NT2/D1 (cell line): ENCODE measurements at regions not wholly inside any gene's neighbourhood (a gene's known extent, or its start where the extent isn't known, plus 50 kb on each side); places are given as distances from the start of the nearest gene placed in this dataset.

ENCODE experiments used
- DNase-seq: peaks from one replicate; pipeline ENCODE4 v3.0.0-alpha.2; 2011; ENCODE audit warnings: low read depth, low spot score
- H3K27me3 ChIP-seq: 2 replicates; pipeline ENCODE4 v1.6.0; 2011; ENCODE audit warnings: mild to moderate bottlenecking; ENCODE audit not compliant: insufficient read length, insufficient read depth
- H3K36me3 ChIP-seq: 2 replicates; pipeline ENCODE4 v1.6.1; 2011; ENCODE audit warnings: mild to moderate bottlenecking, low read length, mixed read lengths; ENCODE audit not compliant: insufficient read depth, insufficient read length
- H3K4me1 ChIP-seq: 2 replicates; pipeline ENCODE4 v1.5.1; 2011; ENCODE audit not compliant: insufficient read depth, insufficient read length
- H3K4me3 ChIP-seq: 2 replicates; pipeline ENCODE4 v1.5.1; 2011; ENCODE audit warnings: low read depth; ENCODE audit not compliant: insufficient read length
- H3K9ac ChIP-seq: 2 replicates; pipeline ENCODE4 v1.6.0; 2011; ENCODE audit warnings: low read depth; ENCODE audit not compliant: insufficient read length
- H3K9me3 ChIP-seq: 2 replicates; pipeline ENCODE4 v1.5.1; 2011; ENCODE audit warnings: mild to moderate bottlenecking, low read length; ENCODE audit not compliant: insufficient read depth
- SUZ12 ChIP-seq: IDR thresholded peaks from 2 replicates; pipeline ENCODE4 v1.6.1; 2011; ENCODE audit not compliant: insufficient read length, insufficient read depth; ENCODE audit errors: extremely low read depth
- YY1 ChIP-seq: IDR thresholded peaks from 2 replicates; pipeline ENCODE4 v1.6.1; 2011; ENCODE audit not compliant: insufficient read length, insufficient read depth
- ZNF274 ChIP-seq: IDR thresholded peaks from 2 replicates; pipeline ENCODE4 v1.6.1; 2011; ENCODE audit warnings: mild to moderate bottlenecking, low read depth, low read length

- no peak overlapping the region for H3K9ac ChIP-seq
- H3K9me3 ChIP-seq = no peaks in the 10 kb centered on the region
- no peaks in the 10 kb centered on the region for H3K27me3 ChIP-seq
- no peaks in the 10 kb centered on the region for H3K36me3 ChIP-seq
- no peaks in the 10 kb centered on the region for H3K4me1 ChIP-seq
- H3K4me3 ChIP-seq = no peak overlapping the region
- TF ChIP-seq SUZ12 (no peak), ZNF274 (no peak), YY1 (no peak)
- no peak for DNase-seq
Observed at GRCh38 chrX:137245183-137245582, 211.4 kb upstream of the GPR101 start.

DNA sequence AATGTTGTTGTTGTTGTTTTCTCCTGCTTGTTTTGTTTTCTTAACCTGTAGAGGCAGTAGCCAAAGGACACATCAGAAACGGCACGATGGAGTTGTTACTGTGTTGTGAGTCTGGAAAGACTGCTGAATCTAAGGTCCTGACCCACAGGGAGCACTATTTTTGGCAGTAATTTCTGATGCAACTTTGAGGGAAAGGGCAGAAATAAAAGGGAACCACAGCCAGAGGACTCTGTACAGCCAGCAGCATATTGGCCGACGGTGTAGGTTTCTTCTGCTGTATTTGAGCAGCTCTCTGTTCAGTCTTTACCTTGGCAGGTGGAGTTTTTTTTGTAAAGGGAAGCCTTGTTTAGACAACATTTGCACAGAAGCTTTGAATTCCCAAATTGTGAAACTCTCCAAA is 203.0 kb upstream of the GPR101 start:
- Histone ChIP-seq H3K4me3 (no peak overlapping the region), H3K27me3 (no peaks in the 10 kb centered on the region), H3K4me1 (no peaks in the 10 kb centered on the region), H3K9ac (no peak overlapping the region), H3K36me3 (no peaks in the 10 kb centered on the region), H3K9me3 (no peaks in the 10 kb centered on the region)
- no peak for DNase-seq
- no peak for TF ChIP-seq SUZ12
- no peak for TF ChIP-seq YY1
- TF ChIP-seq ZNF274 = no peak

DNA sequence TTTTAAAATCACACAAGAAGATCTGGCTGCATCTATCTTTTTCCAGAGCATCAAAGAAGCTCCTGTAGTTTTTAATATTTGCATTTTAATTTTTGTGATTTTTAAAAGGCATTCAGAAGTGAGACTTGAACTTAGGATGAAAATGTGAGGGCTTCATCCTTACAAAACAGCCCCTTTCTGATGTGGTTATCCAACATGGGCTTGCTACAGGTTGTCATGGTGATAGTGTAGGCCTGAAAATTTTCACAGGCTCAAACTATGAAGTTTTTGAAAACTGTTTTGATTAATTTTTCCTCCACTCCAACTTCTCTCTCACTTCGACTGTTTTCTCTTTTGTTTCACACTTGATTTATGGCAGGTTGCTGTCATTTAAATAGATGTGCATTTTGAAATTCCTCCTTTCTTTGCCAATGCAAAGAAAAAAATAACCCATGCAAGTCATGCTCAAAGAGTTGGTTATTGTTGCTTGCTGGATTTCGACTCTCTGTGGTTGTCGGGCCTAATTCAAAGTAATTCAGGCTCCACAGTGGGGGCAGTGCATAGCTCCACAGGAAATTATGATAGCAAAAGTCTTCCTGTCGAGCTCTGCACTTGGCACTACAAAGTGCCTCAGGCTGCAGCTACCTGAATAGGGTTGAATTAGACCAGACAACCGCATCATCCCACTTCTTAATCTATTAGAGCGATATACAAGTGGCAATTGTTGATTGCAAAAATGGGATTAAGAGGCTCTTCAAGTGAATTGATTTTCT is 201.0 kb upstream of the GPR101 start:
- H3K9me3 ChIP-seq = no peaks in the 10 kb centered on the region
- no peak overlapping the region for H3K9ac ChIP-seq
- H3K4me3 ChIP-seq = no peak overlapping the region
- H3K36me3 ChIP-seq = no peaks in the 10 kb centered on the region
- H3K4me1 ChIP-seq = no peaks in the 10 kb centered on the region
- DNase-seq = no peak
- no peak for TF ChIP-seq SUZ12
- no peak for TF ChIP-seq ZNF274
- TF ChIP-seq YY1 = no peak
- H3K27me3 ChIP-seq = no peaks in the 10 kb centered on the region

GRCh38 chrX:137233478-137233877 is 199.7 kb upstream of the GPR101 start:
- Histone ChIP-seq H3K9ac (no peak overlapping the region), H3K4me3 (no peak overlapping the region), H3K4me1 (no peaks in the 10 kb centered on the region), H3K9me3 (no peaks in the 10 kb centered on the region), H3K36me3 (no peaks in the 10 kb centered on the region), H3K27me3 (no peaks in the 10 kb centered on the region)
- DNase-seq = no peak
- TF ChIP-seq SUZ12 = no peak
- no peak for TF ChIP-seq YY1
- no peak for TF ChIP-seq ZNF274

- Histone ChIP-seq H3K36me3 (no peaks in the 10 kb centered on the region), H3K4me3 (no peak overlapping the region), H3K9ac (no peak overlapping the region), H3K9me3 (no peaks in the 10 kb centered on the region), H3K4me1 (no peaks in the 10 kb centered on the region), H3K27me3 (no peaks in the 10 kb centered on the region)
- TF ChIP-seq ZNF274 = no peak
- TF ChIP-seq YY1 = no peak
- TF ChIP-seq SUZ12 = no peak
- no peak for DNase-seq
Observed at GRCh38 chrX:137227151-137227550, 193.4 kb upstream of the GPR101 start.

- Histone ChIP-seq H3K36me3 (no peaks in the 10 kb centered on the region), H3K4me1 (no peaks in the 10 kb centered on the region), H3K4me3 (no peak overlapping the region), H3K9me3 (no peaks in the 10 kb centered on the region), H3K27me3 (no peaks in the 10 kb centered on the region), H3K9ac (no peak overlapping the region)
- DNase-seq = no peak
- TF ChIP-seq YY1 (no peak), ZNF274 (no peak), SUZ12 (no peak)
Observed at GRCh38 chrX:137215467-137215866, 181.7 kb upstream of the GPR101 start.

GRCh38 chrX:137212078-137212632 is 178.4 kb upstream of the GPR101 start:
- H3K36me3 ChIP-seq = no peaks in the 10 kb centered on the region
- H3K4me1 ChIP-seq = no peaks in the 10 kb centered on the region
- DNase-seq = peak; percentile 5
- H3K9ac ChIP-seq = no peak overlapping the region
- H3K4me3 ChIP-seq = no peak overlapping the region
- H3K27me3 ChIP-seq = no peaks in the 10 kb centered on the region
- no peaks in the 10 kb centered on the region for H3K9me3 ChIP-seq
- TF ChIP-seq SUZ12 (no peak), ZNF274 (no peak), YY1 (no peak)

GRCh38 chrX:137198040-137198439 is 164.2 kb upstream of the GPR101 start:
- DNase-seq = no peak
- H3K36me3 ChIP-seq = no peaks in the 10 kb centered on the region
- no peaks in the 10 kb centered on the region for H3K4me1 ChIP-seq
- H3K9ac ChIP-seq = no peak overlapping the region
- no peaks in the 10 kb centered on the region for H3K9me3 ChIP-seq
- TF ChIP-seq ZNF274 (no peak), YY1 (no peak), SUZ12 (no peak)
- no peaks in the 10 kb centered on the region for H3K27me3 ChIP-seq
- no peak overlapping the region for H3K4me3 ChIP-seq
